Activated B cell treated with CpG ODN at 0.5 μM for 24 hours (primary cell): ENCODE measurements at regions not wholly inside any gene's neighbourhood (a gene's known extent, or its start where the extent isn't known, plus 50 kb on each side); places are given as distances from the start of the nearest gene placed in this dataset.

Experiments used
- ATAC-seq: fragments of 200-7000 bp; cut with Tn5 transposase; one replicate; pipeline ENCODE4 v1.10.0; 2021; ENCODE audit warnings: low read depth, mild to moderate bottlenecking, moderate library complexity
- CTCF ChIA-PET: fragments of 350-600 bp; sonication (Branson Sonifier 250); formaldehyde crosslinking; loops from one replicate; lab custom pipeline; 2021; ENCODE audit warnings: antibody characterized with exemption; lab: Charles Lee
- POLR2A ChIA-PET: fragments of 350-600 bp; sonication (Branson Sonifier 250); formaldehyde crosslinking; loops from one replicate; lab custom pipeline; 2021; ENCODE audit warnings: antibody characterized with exemption; lab: Charles Lee
- DNase-seq: peaks from one replicate; pipeline ENCODE4 v3.0.0; 2022
- H3K27ac Mint-ChIP-seq: one replicate; pipeline ENCODE4 v1.8.0; 2020; ENCODE audit warnings: mixed read lengths
- H3K27me3 Mint-ChIP-seq: one replicate; pipeline ENCODE4 v1.8.0; 2021; ENCODE audit warnings: mixed read lengths
- H3K36me3 Mint-ChIP-seq: one replicate; pipeline ENCODE4 v1.8.0; 2021; ENCODE audit warnings: low read depth, mixed read lengths
- H3K4me1 Mint-ChIP-seq: one replicate; pipeline ENCODE4 v1.8.0; 2021; ENCODE audit warnings: mixed read lengths
- H3K4me3 Mint-ChIP-seq: one replicate; pipeline ENCODE4 v1.8.0; 2020; ENCODE audit warnings: mild to moderate bottlenecking, mixed read lengths
- H3K9me3 Mint-ChIP-seq: one replicate; pipeline ENCODE4 v1.8.0; 2020; ENCODE audit warnings: mixed read lengths
- CTCF ChIP-seq: fragments of 200-600 bp; IDR thresholded peaks from one replicate; pipeline ENCODE4 v1.8.0; 2022; ENCODE audit warnings: antibody characterized with exemption, mild to moderate bottlenecking
- intact Hi-C: fragments of 100-400 bp; cut with micrococcal nuclease; formaldehyde crosslinking; loops from one replicate; pipeline ENCODE4 v1.15.1; 2024

- no peak for ATAC-seq
- H3K27ac Mint-ChIP-seq = no peak overlapping the region
- H3K27me3 Mint-ChIP-seq = no peaks in the 10 kb centered on the region
- ChIA-PET CTCF (no interaction called here), POLR2A (no interaction called here)
- TF ChIP-seq CTCF = no peak
- H3K4me3 Mint-ChIP-seq = no peak overlapping the region
- no peaks in the 10 kb centered on the region for H3K4me1 Mint-ChIP-seq
- H3K36me3 Mint-ChIP-seq = no peaks in the 10 kb centered on the region
- DNase-seq = no peak
- H3K9me3 Mint-ChIP-seq = peaks cover 2% of the 10 kb centered on the region
- intact Hi-C loops = no loop called here
These were observed 157.3 kb downstream of the KIF2B start for GRCh38 chr17:53979991-53980390.

GRCh38 chr17:53996131-53996530 lies 173.4 kb downstream of the KIF2B start:
- intact Hi-C loops = no loop called here
- no peak overlapping the region for H3K4me3 Mint-ChIP-seq
- no peak for ATAC-seq
- no peak for DNase-seq
- no peak overlapping the region for H3K27ac Mint-ChIP-seq
- H3K27me3 Mint-ChIP-seq = no peaks in the 10 kb centered on the region
- no peaks in the 10 kb centered on the region for H3K36me3 Mint-ChIP-seq
- no peak for TF ChIP-seq CTCF
- CTCF ChIA-PET = no interaction called here
- H3K4me1 Mint-ChIP-seq = no peaks in the 10 kb centered on the region
- H3K9me3 Mint-ChIP-seq = peaks cover 6% of the 10 kb centered on the region
- POLR2A ChIA-PET = no interaction called here

- DNase-seq (no peak), ATAC-seq (no peak)
- no peak overlapping the region for H3K27ac Mint-ChIP-seq
- CTCF ChIA-PET = no interaction called here
- H3K9me3 Mint-ChIP-seq = peaks cover 6% of the 10 kb centered on the region
- H3K4me1 Mint-ChIP-seq = no peaks in the 10 kb centered on the region
- no peaks in the 10 kb centered on the region for H3K27me3 Mint-ChIP-seq
- intact Hi-C loops = no loop called here
- POLR2A ChIA-PET = no interaction called here
- TF ChIP-seq CTCF = no peak
- H3K4me3 Mint-ChIP-seq = no peak overlapping the region
- no peaks in the 10 kb centered on the region for H3K36me3 Mint-ChIP-seq
These were observed 174.2 kb downstream of the KIF2B start for GRCh38 chr17:53996890-53997289.

- Mint-ChIP-seq H3K4me1 (no peaks in the 10 kb centered on the region), H3K36me3 (no peaks in the 10 kb centered on the region), H3K4me3 (no peak overlapping the region), H3K27me3 (no peaks in the 10 kb centered on the region), H3K27ac (no peak overlapping the region), H3K9me3 (peaks cover 3% of the 10 kb centered on the region)
- ChIA-PET CTCF (no interaction called here), POLR2A (no interaction called here)
- intact Hi-C loops = no loop called here
- DNase-seq (no peak), ATAC-seq (no peak)
- TF ChIP-seq CTCF = no peak
These were observed 185.1 kb downstream of the KIF2B start for GRCh38 chr17:54007855-54008254.

GRCh38 chr17:54009502-54009901 lies 186.8 kb downstream of the KIF2B start:
- intact Hi-C loops = no loop called here

More at GRCh38 chr17:54009502-54009901, 186.8 kb downstream of the KIF2B start:
- H3K4me1 Mint-ChIP-seq = no peaks in the 10 kb centered on the region
- ChIA-PET CTCF (no interaction called here), POLR2A (no interaction called here)
- H3K9me3 Mint-ChIP-seq = peaks cover 3% of the 10 kb centered on the region
- TF ChIP-seq CTCF = no peak
- H3K4me3 Mint-ChIP-seq = no peak overlapping the region
- H3K27me3 Mint-ChIP-seq = no peaks in the 10 kb centered on the region
- no peak for ATAC-seq
- no peaks in the 10 kb centered on the region for H3K36me3 Mint-ChIP-seq
- no peak for DNase-seq
- H3K27ac Mint-ChIP-seq = no peak overlapping the region
